ENCODE measurements at regions not wholly inside any gene's neighbourhood (a gene's known extent, or its start where the extent isn't known, plus 50 kb on each side); places are given as distances from the start of the nearest gene placed in this dataset.
"Not testable (repeated sequence)": the region's sequence is repeated elsewhere in the genome, so short reads cannot be mapped to it uniquely, and the experiment has no call there.

- in situ Hi-C loops (cut with HindIII; ENCODE audit: low pct_ligation_motif_present, low pct_unique_long_range_greater_than_20kb, low sequenced_read_pairs); DNase-seq: not testable (repeated sequence)
Observed at GRCh38 chr5:118282480-118283038, 705.8 kb downstream of the DTWD2 start.

- no peak for DNase-seq
- in situ Hi-C loops (cut with HindIII; ENCODE audit: low pct_ligation_motif_present, low pct_unique_long_range_greater_than_20kb, low sequenced_read_pairs) = no loop called here
Observed at GRCh38 chr5:118279540-118280294, 708.6 kb downstream of the DTWD2 start.

GRCh38 chr5:118270526-118270925, 717.8 kb downstream of the DTWD2 start:
- DNase-seq = no peak
- in situ Hi-C loops (cut with HindIII; ENCODE audit: low pct_ligation_motif_present, low pct_unique_long_range_greater_than_20kb, low sequenced_read_pairs) = no loop called here

GRCh38 chr5:118258223-118258622, 730.1 kb downstream of the DTWD2 start:
- in situ Hi-C loops (cut with HindIII; ENCODE audit: low pct_ligation_motif_present, low pct_unique_long_range_greater_than_20kb, low sequenced_read_pairs) = no loop called here
- DNase-seq = no peak

DNA sequence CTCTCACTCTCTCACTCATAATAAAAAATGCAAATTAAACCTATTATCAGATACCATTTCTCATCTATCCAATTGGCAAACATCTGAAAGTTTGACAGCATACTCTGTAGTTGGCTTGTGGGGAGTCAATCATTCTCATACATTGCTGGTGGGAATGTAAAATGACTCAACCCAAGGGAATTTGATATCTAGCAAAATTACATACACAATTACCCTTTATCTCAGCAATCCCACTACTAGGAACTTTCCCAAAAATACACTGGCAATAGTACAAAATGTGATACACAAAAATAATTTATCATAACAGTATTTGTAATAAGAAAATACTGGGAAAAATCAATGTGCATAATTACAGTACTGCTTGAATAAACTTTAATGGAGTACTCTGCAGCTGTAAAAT, 731.3 kb downstream of the DTWD2 start:
- in situ Hi-C loops (cut with HindIII; ENCODE audit: low pct_ligation_motif_present, low pct_unique_long_range_greater_than_20kb, low sequenced_read_pairs) = no loop called here
- DNase-seq = no peak

- no peak for DNase-seq
- in situ Hi-C loops (cut with HindIII; ENCODE audit: low pct_ligation_motif_present, low pct_unique_long_range_greater_than_20kb, low sequenced_read_pairs) = no loop called here
Observed at GRCh38 chr5:118253225-118254061, 734.9 kb downstream of the DTWD2 start.

DNA sequence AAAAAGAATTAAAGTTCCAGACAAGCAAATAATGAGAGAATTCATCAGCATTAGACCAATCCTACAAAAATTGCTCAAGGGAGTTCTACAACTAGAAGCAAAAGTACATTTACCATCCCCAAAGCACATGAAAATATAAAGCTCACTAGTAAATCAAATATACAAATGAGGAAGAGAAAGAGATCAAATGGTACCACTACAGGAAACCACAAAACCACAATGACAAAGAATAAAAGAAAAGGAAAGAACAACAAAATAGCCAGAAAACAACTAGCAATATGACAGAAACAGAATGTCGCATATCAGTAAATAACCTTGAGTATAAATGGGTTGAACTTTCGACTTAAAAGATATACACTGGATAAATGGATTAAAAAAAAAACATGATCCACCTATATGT, 739.0 kb downstream of the DTWD2 start:
- no peak for DNase-seq
- in situ Hi-C loops (cut with HindIII; ENCODE audit: low pct_ligation_motif_present, low pct_unique_long_range_greater_than_20kb, low sequenced_read_pairs) = no loop called here

GRCh38 chr5:118247458-118247857, 740.9 kb downstream of the DTWD2 start:
- in situ Hi-C loops (cut with HindIII; ENCODE audit: low pct_ligation_motif_present, low pct_unique_long_range_greater_than_20kb, low sequenced_read_pairs) = no loop called here
- no peak for DNase-seq

GRCh38 chr5:118243613-118244012, 744.7 kb downstream of the DTWD2 start:
- in situ Hi-C loops (cut with HindIII; ENCODE audit: low pct_ligation_motif_present, low pct_unique_long_range_greater_than_20kb, low sequenced_read_pairs) = no loop called here

GRCh38 chr5:118243068-118243467, 745.3 kb downstream of the DTWD2 start:
- DNase-seq = no peak
- in situ Hi-C loops (cut with HindIII; ENCODE audit: low pct_ligation_motif_present, low pct_unique_long_range_greater_than_20kb, low sequenced_read_pairs) = no loop called here

More at GRCh38 chr5:118243613-118244012, 744.7 kb downstream of the DTWD2 start:
- no peak for DNase-seq

DNA sequence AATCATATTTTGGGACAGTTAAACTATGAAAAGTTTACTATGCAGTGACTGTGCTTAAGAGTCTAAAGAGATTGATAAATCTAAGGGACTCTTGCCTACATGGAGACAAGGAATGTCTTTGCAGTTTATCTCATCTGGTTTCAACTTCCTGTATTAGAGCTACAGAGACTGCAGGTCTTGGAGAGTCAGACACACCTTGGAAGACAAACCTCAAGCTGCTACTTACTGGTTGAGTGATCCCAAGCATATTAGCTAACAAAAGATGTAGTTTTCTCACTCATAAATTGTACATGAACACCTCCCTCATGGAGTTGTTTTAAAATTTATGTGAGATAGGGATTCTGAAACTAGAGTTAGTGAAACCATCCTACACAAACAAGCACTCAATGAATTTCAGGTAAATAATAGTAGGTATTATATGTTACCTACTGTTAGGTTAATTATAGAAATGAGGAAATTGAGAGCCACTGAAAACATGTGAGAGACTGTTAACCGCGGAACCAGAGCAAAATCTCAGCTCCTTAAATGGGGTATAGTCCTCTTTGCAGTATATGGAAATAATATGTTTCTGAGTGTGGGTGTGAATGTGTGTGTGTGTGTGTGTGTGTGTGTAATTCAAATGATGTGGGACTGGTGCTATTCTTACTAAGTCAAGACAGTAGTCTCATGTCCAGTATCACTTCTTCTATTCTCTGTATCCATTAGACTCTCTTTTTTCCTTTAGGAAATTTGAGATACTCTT, 752.1 kb downstream of the DTWD2 start:
- DNase-seq = no peak
- in situ Hi-C loops (cut with HindIII; ENCODE audit: low pct_ligation_motif_present, low pct_unique_long_range_greater_than_20kb, low sequenced_read_pairs) = no loop called here

- DNase-seq = no peak
- in situ Hi-C loops (cut with HindIII; ENCODE audit: low pct_ligation_motif_present, low pct_unique_long_range_greater_than_20kb, low sequenced_read_pairs) = no loop called here
Observed at GRCh38 chr5:118233606-118234005, 754.7 kb downstream of the DTWD2 start.

- in situ Hi-C loops (cut with HindIII; ENCODE audit: low pct_ligation_motif_present, low pct_unique_long_range_greater_than_20kb, low sequenced_read_pairs) = no loop called here
Observed at GRCh38 chr5:118228489-118228888, 759.9 kb downstream of the DTWD2 start.

GRCh38 chr5:118224546-118224945, 763.8 kb downstream of the DTWD2 start:
- no peak for DNase-seq
- in situ Hi-C loops (cut with HindIII; ENCODE audit: low pct_ligation_motif_present, low pct_unique_long_range_greater_than_20kb, low sequenced_read_pairs) = no loop called here

More at GRCh38 chr5:118228489-118228888, 759.9 kb downstream of the DTWD2 start:
- no peak for DNase-seq

DNA sequence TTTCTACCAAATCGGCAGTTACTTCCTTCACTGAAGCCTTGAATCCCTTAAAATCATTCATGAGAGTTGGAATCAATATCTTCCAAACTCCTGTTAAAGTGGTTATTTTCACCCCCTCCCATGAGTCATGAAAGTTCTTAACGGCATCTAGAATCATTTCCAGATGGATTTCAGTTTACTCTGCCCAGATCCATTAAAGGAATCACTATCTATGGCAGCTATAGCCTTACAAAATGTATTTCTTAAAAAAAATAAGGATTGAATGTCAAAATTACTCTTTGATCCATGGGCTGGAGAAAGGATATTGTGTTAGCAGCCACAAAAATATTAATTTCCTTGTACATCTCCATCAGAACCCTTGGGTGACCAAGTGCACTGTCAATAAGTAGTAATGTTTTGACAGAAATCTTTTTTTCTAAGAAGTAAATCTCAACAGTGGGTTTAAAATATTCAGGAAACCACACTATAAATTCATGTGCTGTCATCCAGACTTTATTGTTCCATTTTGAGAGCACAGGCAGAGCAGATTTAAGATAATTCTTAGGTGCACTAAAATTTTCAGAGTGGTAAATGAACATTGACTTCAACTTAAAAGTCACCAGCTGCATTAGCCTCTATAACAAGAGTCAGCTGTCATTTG, 767.7 kb downstream of the DTWD2 start:
- in situ Hi-C loops (cut with HindIII; ENCODE audit: low pct_ligation_motif_present, low pct_unique_long_range_greater_than_20kb, low sequenced_read_pairs) = no loop called here

GRCh38 chr5:118211606-118212005, 776.7 kb downstream of the DTWD2 start:
- in situ Hi-C loops (cut with HindIII; ENCODE audit: low pct_ligation_motif_present, low pct_unique_long_range_greater_than_20kb, low sequenced_read_pairs) = no loop called here
- no peak for DNase-seq

More for the DNA sequence above, 767.7 kb downstream of the DTWD2 start:
- no peak for DNase-seq

GRCh38 chr5:118208031-118208453, 780.3 kb downstream of the DTWD2 start:
- no peak for DNase-seq
- in situ Hi-C loops (cut with HindIII; ENCODE audit: low pct_ligation_motif_present, low pct_unique_long_range_greater_than_20kb, low sequenced_read_pairs) = no loop called here

DNA sequence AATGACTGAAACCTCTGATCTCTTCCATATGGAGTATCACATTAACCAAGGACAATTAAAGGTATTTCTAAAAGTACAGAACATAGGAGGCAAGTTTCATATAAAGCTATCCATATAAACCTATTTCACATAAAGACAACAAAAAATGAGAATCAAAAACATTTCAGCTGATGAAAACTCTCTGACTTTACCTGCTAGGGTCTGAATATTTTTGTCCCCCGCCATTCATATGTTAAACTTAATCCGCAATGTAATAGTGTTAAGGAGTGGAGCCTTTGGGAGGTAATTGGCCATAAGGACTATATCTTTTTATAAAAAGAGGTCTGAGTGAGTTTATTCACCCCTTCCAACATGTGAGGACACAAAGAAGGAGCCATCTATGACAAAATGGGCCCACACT, 788.5 kb downstream of the DTWD2 start:
- in situ Hi-C loops (cut with HindIII; ENCODE audit: low pct_ligation_motif_present, low pct_unique_long_range_greater_than_20kb, low sequenced_read_pairs) = no loop called here
- no peak for DNase-seq
